Gastroesophageal sphincter (tissue), 3 donors: ENCODE measurements at regions not wholly inside any gene's neighbourhood (a gene's known extent, or its start where the extent isn't known, plus 50 kb on each side); places are given as distances from the start of the nearest gene placed in this dataset.

Experiments used
- CTCF ChIP-seq, 4 experiments: fragments of 200-600 bp in 2 of 4; fragments of 450-650 bp in 2 of 4; sonication (generic) in 1 of 4; IDR thresholded peaks; one replicate each; pipeline ENCODE4 v1.5.1; 2017 to 2019; ENCODE audit warnings: antibody characterized with exemption in 4 of 4, mild to moderate bottlenecking in 2 of 4, moderate library complexity in 2 of 4
- POLR2A ChIP-seq, 2 donors: fragments of 450-650 bp; IDR thresholded peaks; one replicate each; pipeline ENCODE4 v1.6.1; 2017; ENCODE audit warnings: antibody characterized with exemption in 2 of 2, mild to moderate bottlenecking in 2 of 2, moderate library complexity in 1 of 2

DNA sequence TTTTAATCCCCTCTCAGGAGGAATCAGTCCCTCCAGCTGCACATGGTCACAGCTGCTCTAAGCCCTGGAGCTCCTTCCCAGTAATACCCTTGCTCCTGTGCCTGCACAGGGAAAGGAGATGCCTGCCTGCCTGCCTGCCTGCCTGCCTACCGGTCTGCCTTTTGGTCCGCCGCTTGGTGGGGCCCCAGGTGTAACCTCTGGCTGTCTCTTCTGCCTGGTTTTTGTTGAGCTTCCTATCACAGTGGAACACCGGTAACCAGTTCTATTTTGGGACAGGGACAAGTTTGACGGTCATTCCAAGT lies 99.8 kb downstream of the DAD1 start:
- TF ChIP-seq CTCF (IDR thresholded peaks at IDR 0.05) = no peak
- no peak for TF ChIP-seq POLR2A (IDR thresholded peaks at IDR 0.05)
